CD4-positive, alpha-beta T cell (primary cell): ENCODE measurements at regions not wholly inside any gene's neighbourhood (a gene's known extent, or its start where the extent isn't known, plus 50 kb on each side); places are given as distances from the start of the nearest gene placed in this dataset.

ENCODE experiments used
- ATAC-seq: fragments of 200-7000 bp; cut with Tn5 transposase; one replicate; pipeline ENCODE4 v1.10.0; 2022; ENCODE audit warnings: mild to moderate bottlenecking; ENCODE audit not compliant: poor library complexity
- CTCF ChIA-PET: fragments of 350-600 bp; sonication (Branson Sonifier 250); formaldehyde crosslinking; loops from one replicate; lab custom pipeline; 2021; ENCODE audit warnings: antibody characterized with exemption, inconsistent platforms; lab: Charles Lee
- POLR2A ChIA-PET: fragments of 350-600 bp; sonication (Branson Sonifier 250); formaldehyde crosslinking; loops from one replicate; lab custom pipeline; 2021; ENCODE audit warnings: antibody characterized with exemption, inconsistent platforms; lab: Charles Lee
- DNase-seq, 14 experiments: peaks; one replicate each; pipeline ENCODE4 v3.0.0-alpha.2; 2013 to 2020; ENCODE audit warnings: mixed read lengths in 2 of 14
- H3K27ac ChIP-seq, 2 donors: one replicate each; pipeline versions ENCODE4 v1.5.1 to v1.7.0; 2013; ENCODE audit warnings: low read length in 2 of 2, low read depth in 1 of 2, mild to moderate bottlenecking in 1 of 2
- H3K27me3 ChIP-seq, 2 experiments: 1 replicate in 1 of 2; 2 replicates in 1 of 2; pipeline versions ENCODE4 v1.6.1 to v1.7.0; 2013; ENCODE audit warnings: low read length in 2 of 2, control low read depth in 1 of 2, mild to moderate bottlenecking in 1 of 2, moderate library complexity in 1 of 2; ENCODE audit not compliant: insufficient read depth in 2 of 2, control insufficient read depth in 1 of 2
- H3K36me3 ChIP-seq: one replicate; pipeline ENCODE4 v1.6.1; 2013; ENCODE audit warnings: low read length, control low read depth; ENCODE audit not compliant: insufficient read depth
- H3K4me1 ChIP-seq: one replicate; pipeline ENCODE4 v1.6.1; 2013; ENCODE audit warnings: low read length, control low read depth; ENCODE audit not compliant: insufficient read depth
- H3K4me3 ChIP-seq: one replicate; pipeline ENCODE4 v1.5.1; 2013; ENCODE audit warnings: mild to moderate bottlenecking, low read length, moderate library complexity
- H3K9me3 ChIP-seq, 2 experiments: 1 replicate in 1 of 2; 2 replicates in 1 of 2; pipeline versions ENCODE4 v1.6.1 to v1.7.0; 2013; ENCODE audit warnings: low read length in 2 of 2, mild to moderate bottlenecking in 2 of 2, control low read depth in 1 of 2, moderate library complexity in 1 of 2; ENCODE audit not compliant: control insufficient read depth in 1 of 2, insufficient read depth in 1 of 2
- H3K27ac Mint-ChIP-seq: one replicate; pipeline ENCODE4 v1.8.0; 2020; ENCODE audit warnings: mixed read lengths
- H3K27me3 Mint-ChIP-seq: one replicate; pipeline ENCODE4 v1.8.0; 2021; ENCODE audit warnings: mixed read lengths
- H3K36me3 Mint-ChIP-seq: one replicate; pipeline ENCODE4 v1.8.0; 2021; ENCODE audit warnings: low read depth, mixed read lengths
- H3K4me1 Mint-ChIP-seq: one replicate; pipeline ENCODE4 v1.8.0; 2021; ENCODE audit warnings: low read depth, mixed read lengths
- H3K4me3 Mint-ChIP-seq: one replicate; pipeline ENCODE4 v1.8.0; 2020; ENCODE audit warnings: mild to moderate bottlenecking, mixed read lengths
- H3K9me3 Mint-ChIP-seq: one replicate; pipeline ENCODE4 v1.8.0; 2020; ENCODE audit warnings: mixed read lengths
- CTCF ChIP-seq: fragments of 200-600 bp; IDR thresholded peaks from one replicate; pipeline ENCODE4 v1.8.0; 2022; ENCODE audit warnings: antibody characterized with exemption, mild to moderate bottlenecking
- intact Hi-C, 2 experiments: fragments of 100-400 bp; cut with DNase I in 1 of 2; cut with micrococcal nuclease in 1 of 2; formaldehyde crosslinking; loops; one replicate each; pipeline versions ENCODE4 v1.15.1 to v1.9.0; 2023 to 2025; cut with DNase I, micrococcal nuclease

- DNase-seq (no peak), ATAC-seq (no peak)
- intact Hi-C loops: loop anchor here in 1 of 2 experiments (10.0 kb wide), 1 partner anchor 416 kb away; no protein-coding TSS in a partner anchor
- H3K9me3 ChIP-seq: no peaks in the 10 kb centered on the region
- no peak overlapping the region for H3K27ac ChIP-seq
- H3K4me1 Mint-ChIP-seq: no peaks in the 10 kb centered on the region
- ChIA-PET POLR2A (no interaction called here), CTCF (no interaction called here)
- H3K9me3 Mint-ChIP-seq: no peaks in the 10 kb centered on the region
- H3K4me3 ChIP-seq: no peak overlapping the region
- H3K36me3 ChIP-seq: no peaks in the 10 kb centered on the region
- H3K4me1 ChIP-seq: no peaks in the 10 kb centered on the region
- no peaks in the 10 kb centered on the region for H3K27me3 Mint-ChIP-seq
- H3K36me3 Mint-ChIP-seq: no peaks in the 10 kb centered on the region
- H3K4me3 Mint-ChIP-seq: no peak overlapping the region
- no peaks in the 10 kb centered on the region for H3K27me3 ChIP-seq
- no peak for TF ChIP-seq CTCF
- no peak overlapping the region for H3K27ac Mint-ChIP-seq
Measured at GRCh38 chr15:98560338-98560737, 88.0 kb upstream of the IGF1R start.

GRCh38 chr15:98561169-98561941 lies 87.0 kb upstream of the IGF1R start:
- no peaks in the 10 kb centered on the region for H3K9me3 Mint-ChIP-seq
- H3K27me3 Mint-ChIP-seq: no peaks in the 10 kb centered on the region
- intact Hi-C loops: loop anchor here in 1 of 2 experiments (10.0 kb wide), 1 partner anchor 417 kb away; no protein-coding TSS in a partner anchor
- no peaks in the 10 kb centered on the region for H3K36me3 Mint-ChIP-seq
- Histone ChIP-seq H3K27ac (no peak overlapping the region), H3K4me3 (no peak overlapping the region), H3K27me3 (no peaks in the 10 kb centered on the region), H3K9me3 (no peaks in the 10 kb centered on the region), H3K4me1 (no peaks in the 10 kb centered on the region), H3K36me3 (no peaks in the 10 kb centered on the region)
- ATAC-seq (no peak), DNase-seq (no peak)
- TF ChIP-seq CTCF: no peak
- POLR2A ChIA-PET: interaction anchor here (0.7 kb wide), 1 partner anchor 88 kb away, joined by 3 read pairs; no protein-coding TSS in a partner anchor
- CTCF ChIA-PET: no interaction called here
- H3K27ac Mint-ChIP-seq: no peak overlapping the region
- H3K4me1 Mint-ChIP-seq: no peaks in the 10 kb centered on the region
- H3K4me3 Mint-ChIP-seq: no peak overlapping the region

- H3K27me3 ChIP-seq: peaks cover 0 to 2% of the 10 kb centered on the region in 2 experiments
- Mint-ChIP-seq H3K27me3 (peaks cover 6% of the 10 kb centered on the region), H3K27ac (no peak overlapping the region), H3K9me3 (no peaks in the 10 kb centered on the region), H3K36me3 (no peaks in the 10 kb centered on the region), H3K4me3 (no peak overlapping the region), H3K4me1 (no peaks in the 10 kb centered on the region)
- ChIA-PET POLR2A (interaction anchor here (0.6 kb wide), 1 partner anchor 23 kb away, joined by 3 read pairs; no protein-coding TSS in a partner anchor), CTCF (interaction anchor here (2.0 kb wide), 1 partner anchor 43 kb away, joined by 5 read pairs; no protein-coding TSS in a partner anchor)
- H3K36me3 ChIP-seq: no peaks in the 10 kb centered on the region
- DNase-seq (no peak), ATAC-seq (no peak)
- no peak for TF ChIP-seq CTCF
- intact Hi-C loops: loop anchor here in 1 of 2 experiments (10.0 kb wide), 1 partner anchor 418 kb away; no protein-coding TSS in a partner anchor
- H3K4me1 ChIP-seq: no peaks in the 10 kb centered on the region
- H3K9me3 ChIP-seq: no peaks in the 10 kb centered on the region
- H3K27ac ChIP-seq: no peak overlapping the region
- no peak overlapping the region for H3K4me3 ChIP-seq
Measured at GRCh38 chr15:98562331-98562937, 85.9 kb upstream of the IGF1R start.
